Parathyroid adenoma (tissue), 2 donors: ENCODE measurements at regions not wholly inside any gene's neighbourhood (a gene's known extent, or its start where the extent isn't known, plus 50 kb on each side); places are given as distances from the start of the nearest gene placed in this dataset.

ENCODE experiments used
- H2AFZ ChIP-seq: fragments of 300-600 bp; sonication (generic); one replicate; pipeline ENCODE4 v1.7.0; 2017; ENCODE audit warnings: antibody characterized with exemption, mild to moderate bottlenecking
- H3K27ac ChIP-seq: fragments of 300-600 bp; sonication (generic); one replicate; pipeline ENCODE4 v1.7.0; 2017
- H3K27me3 ChIP-seq: fragments of 300-600 bp; sonication (generic); one replicate; pipeline ENCODE4 v1.7.0; 2017; ENCODE audit warnings: low read length; ENCODE audit not compliant: control insufficient read depth, insufficient read depth
- H3K36me3 ChIP-seq: fragments of 300-600 bp; sonication (generic); one replicate; pipeline ENCODE4 v1.7.0; 2017; ENCODE audit warnings: low read length; ENCODE audit not compliant: control insufficient read depth, insufficient read depth
- H3K4me1 ChIP-seq: fragments of 300-600 bp; sonication (generic); one replicate; pipeline ENCODE4 v1.7.0; 2017; ENCODE audit warnings: control low read depth
- H3K4me2 ChIP-seq: fragments of 300-600 bp; sonication (generic); one replicate; pipeline ENCODE4 v1.7.0; 2017; ENCODE audit warnings: low read length
- H3K4me3 ChIP-seq: fragments of 300-600 bp; sonication (generic); one replicate; pipeline ENCODE4 v1.7.0; 2017; ENCODE audit warnings: low read depth, low read length
- H3K79me2 ChIP-seq: fragments of 300-600 bp; sonication (generic); one replicate; pipeline ENCODE4 v1.7.0; 2017; ENCODE audit warnings: control low read depth
- H3K9ac ChIP-seq: fragments of 300-600 bp; sonication (generic); one replicate; pipeline ENCODE4 v1.7.0; 2017; ENCODE audit warnings: mild to moderate bottlenecking
- H3K9me3 ChIP-seq: fragments of 300-600 bp; sonication (generic); one replicate; pipeline ENCODE4 v1.7.0; 2017; ENCODE audit warnings: low read length; ENCODE audit not compliant: control insufficient read depth
- CTCF ChIP-seq: fragments of 300-600 bp; sonication (generic); IDR thresholded peaks from one replicate; pipeline ENCODE4 v1.7.0; 2017; ENCODE audit warnings: antibody characterized with exemption, mild to moderate bottlenecking
- donor health status: primary hyperparathyroidism.

- Histone ChIP-seq H3K4me1 (no peaks in the 10 kb centered on the region), H3K4me2 (no peak overlapping the region), H3K27ac (no peak overlapping the region), H3K9ac (no peak overlapping the region), H3K9me3 (no peaks in the 10 kb centered on the region), H3K27me3 (no peaks in the 10 kb centered on the region), H3K36me3 (no peaks in the 10 kb centered on the region), H3K79me2 (no peaks in the 10 kb centered on the region), H3K4me3 (no peak overlapping the region), H2AFZ (no peak overlapping the region)
- no peak for TF ChIP-seq CTCF
These were observed 383.7 kb upstream of the CFAP20DC start for GRCh38 chr3:59433546-59433945.

GRCh38 chr3:59432665-59433064 is 382.8 kb upstream of the CFAP20DC start:
- Histone ChIP-seq H3K36me3 (no peaks in the 10 kb centered on the region), H3K9me3 (no peaks in the 10 kb centered on the region), H2AFZ (no peak overlapping the region), H3K4me3 (no peak overlapping the region), H3K27ac (no peak overlapping the region), H3K4me1 (no peaks in the 10 kb centered on the region), H3K27me3 (no peaks in the 10 kb centered on the region), H3K4me2 (no peak overlapping the region), H3K9ac (no peak overlapping the region), H3K79me2 (no peaks in the 10 kb centered on the region)
- no peak for TF ChIP-seq CTCF

GRCh38 chr3:59430341-59430740 is 380.5 kb upstream of the CFAP20DC start:
- H3K27ac ChIP-seq: no peak overlapping the region
- H3K9ac ChIP-seq: no peak overlapping the region
- no peaks in the 10 kb centered on the region for H3K79me2 ChIP-seq
- H3K27me3 ChIP-seq: no peaks in the 10 kb centered on the region
- H3K9me3 ChIP-seq: no peaks in the 10 kb centered on the region
- H3K4me2 ChIP-seq: no peak overlapping the region
- no peaks in the 10 kb centered on the region for H3K36me3 ChIP-seq
- no peaks in the 10 kb centered on the region for H3K4me1 ChIP-seq
- no peak for TF ChIP-seq CTCF
- H3K4me3 ChIP-seq: no peak overlapping the region
- no peak overlapping the region for H2AFZ ChIP-seq

GRCh38 chr3:59429198-59429597 is 379.4 kb upstream of the CFAP20DC start:
- Histone ChIP-seq H3K4me2 (no peak overlapping the region), H3K79me2 (no peaks in the 10 kb centered on the region), H3K36me3 (no peaks in the 10 kb centered on the region), H3K4me1 (peaks cover 4% of the 10 kb centered on the region), H3K27ac (no peak overlapping the region), H3K9ac (no peak overlapping the region), H3K9me3 (no peaks in the 10 kb centered on the region), H2AFZ (no peak overlapping the region), H3K4me3 (no peak overlapping the region), H3K27me3 (no peaks in the 10 kb centered on the region)
- no peak for TF ChIP-seq CTCF

- Histone ChIP-seq H3K27ac (no peak overlapping the region), H3K9ac (no peak overlapping the region), H3K36me3 (no peaks in the 10 kb centered on the region), H3K79me2 (no peaks in the 10 kb centered on the region), H3K27me3 (no peaks in the 10 kb centered on the region), H3K4me3 (no peak overlapping the region), H3K4me2 (no peak overlapping the region), H3K9me3 (no peaks in the 10 kb centered on the region), H3K4me1 (peaks cover 4% of the 10 kb centered on the region), H2AFZ (no peak overlapping the region)
- TF ChIP-seq CTCF: no peak
These were observed 377.2 kb upstream of the CFAP20DC start for GRCh38 chr3:59426821-59427565.
